SKM-1 treated with dmso at 0.1 percent for 144 hours (cell line): ENCODE measurements at regions not wholly inside any gene's neighbourhood (a gene's known extent, or its start where the extent isn't known, plus 50 kb on each side); places are given as distances from the start of the nearest gene placed in this dataset.

Experiments
- DNase-seq: peaks from one replicate; lab custom pipeline; 2025; ENCODE audit not compliant: unreplicated experiment; lab: John Stamatoyannopoulos, UW

GRCh38 chr12:85504164-85504563 is 224.1 kb downstream of the ALX1 start:
- no peak for DNase-seq

- no peak for DNase-seq
Observed at GRCh38 chr12:85504624-85505023, 224.6 kb downstream of the ALX1 start.

DNA sequence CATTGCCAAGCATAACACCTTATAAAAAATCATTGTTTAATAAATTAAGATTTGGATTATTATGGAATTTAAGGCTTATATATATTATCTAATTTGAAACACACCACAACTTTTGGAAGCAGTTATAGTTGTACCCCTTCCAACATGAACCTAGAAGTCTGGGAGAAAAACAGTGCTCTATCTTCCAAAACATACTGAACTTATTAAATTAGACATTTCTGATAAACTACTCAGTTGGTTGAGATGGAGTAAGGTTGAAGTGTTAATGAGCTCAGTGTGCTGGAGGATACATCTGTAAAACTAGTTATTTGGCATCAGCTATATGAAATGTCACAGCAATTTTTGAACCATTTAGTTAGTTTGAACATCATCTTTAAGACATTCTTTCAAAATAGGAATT is 227.4 kb downstream of the ALX1 start:
- no peak for DNase-seq

DNA sequence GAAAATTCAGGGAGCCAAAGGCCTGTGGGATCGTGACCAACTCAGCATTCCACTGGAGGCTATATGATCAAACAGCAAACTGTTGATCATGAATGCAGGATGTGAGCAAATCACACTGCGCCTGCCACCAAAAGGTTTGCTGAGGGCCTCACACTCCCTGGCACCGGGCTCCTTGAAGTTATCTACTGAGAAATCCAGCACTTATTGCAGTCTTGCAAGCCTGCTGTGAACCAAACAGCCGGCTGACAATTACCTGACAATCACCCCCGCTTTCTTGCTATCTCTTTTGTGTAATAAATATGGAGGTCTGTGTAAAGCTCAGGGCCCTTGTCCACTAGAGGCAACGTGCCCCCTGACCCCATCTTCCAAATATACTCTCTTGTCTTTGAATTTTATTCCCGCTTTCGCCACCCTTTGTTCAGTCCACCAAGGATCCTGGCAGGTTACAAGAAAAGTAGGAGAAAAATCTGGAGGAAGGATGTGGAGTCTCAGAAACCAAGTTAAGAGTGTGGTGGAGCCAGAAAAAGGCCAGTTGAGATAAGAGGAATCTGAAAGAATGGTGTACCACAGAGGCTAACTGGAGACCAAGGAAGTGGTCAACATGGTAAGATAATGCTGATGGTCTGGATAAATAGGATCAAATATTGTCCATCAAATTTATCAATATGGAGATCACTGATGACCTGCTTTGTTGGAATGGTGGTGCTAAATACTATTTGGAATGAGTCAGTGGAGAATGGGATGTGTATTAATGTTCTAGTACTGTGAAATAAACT is 229.2 kb downstream of the ALX1 start:
- DNase-seq = no peak

DNA sequence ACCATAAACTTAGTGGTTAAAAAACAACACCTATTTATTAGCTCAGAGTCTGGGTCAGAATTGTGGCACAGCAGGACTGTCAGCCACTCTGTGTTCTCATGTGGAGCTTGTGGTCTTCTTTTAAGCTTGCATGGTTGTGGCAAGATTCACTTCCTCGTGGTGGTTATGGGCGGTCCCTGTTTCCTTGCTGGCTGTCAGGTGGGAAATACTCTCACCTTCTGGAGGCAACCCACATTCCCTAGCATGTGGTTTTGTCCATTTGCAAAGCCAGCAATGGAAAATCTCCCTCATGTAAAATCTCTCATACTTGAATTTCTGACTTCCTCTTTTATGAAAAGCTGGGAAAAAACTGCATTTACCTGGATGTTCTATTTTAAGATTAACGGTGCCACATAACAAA is 229.8 kb downstream of the ALX1 start:
- DNase-seq = no peak

GRCh38 chr12:85516039-85516438 is 236.0 kb downstream of the ALX1 start:
- DNase-seq = no peak

DNA sequence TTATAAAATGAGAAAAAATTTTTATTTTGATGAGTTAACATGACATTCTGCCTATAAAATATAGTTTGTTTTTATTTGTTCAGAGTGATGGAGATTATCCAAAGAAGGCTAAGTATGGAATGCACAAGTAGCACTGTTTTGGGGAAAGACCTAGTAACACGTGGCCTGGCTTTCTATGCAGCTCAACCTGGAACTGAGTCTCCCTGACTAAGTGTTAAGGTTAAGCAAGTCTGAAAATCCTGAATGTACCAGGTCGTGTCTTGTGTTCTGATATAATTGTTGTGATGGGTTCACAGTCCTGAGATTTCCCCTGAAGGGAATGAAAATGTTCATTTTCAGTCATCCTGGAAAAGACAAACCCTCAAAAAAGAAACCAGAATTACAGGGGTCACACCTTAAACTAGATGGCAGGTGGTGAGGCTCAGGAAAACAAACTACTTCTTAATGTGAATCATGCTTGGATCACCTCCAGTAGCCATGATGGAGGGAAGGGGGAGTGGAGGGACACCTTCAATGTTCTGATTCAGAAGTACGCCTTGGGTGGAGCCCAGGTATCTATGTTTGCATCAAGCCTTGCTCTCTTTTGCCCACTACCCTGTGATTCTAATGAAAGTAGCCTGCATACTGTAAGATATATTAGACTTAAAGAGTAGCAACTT is 236.8 kb downstream of the ALX1 start:
- no peak for DNase-seq

- no peak for DNase-seq
Observed at GRCh38 chr12:85519163-85519562, 239.1 kb downstream of the ALX1 start.

GRCh38 chr12:85523197-85523596 is 243.2 kb downstream of the ALX1 start:
- no peak for DNase-seq

- DNase-seq = no peak
Observed at GRCh38 chr12:85527192-85527591, 247.2 kb downstream of the ALX1 start.

DNA sequence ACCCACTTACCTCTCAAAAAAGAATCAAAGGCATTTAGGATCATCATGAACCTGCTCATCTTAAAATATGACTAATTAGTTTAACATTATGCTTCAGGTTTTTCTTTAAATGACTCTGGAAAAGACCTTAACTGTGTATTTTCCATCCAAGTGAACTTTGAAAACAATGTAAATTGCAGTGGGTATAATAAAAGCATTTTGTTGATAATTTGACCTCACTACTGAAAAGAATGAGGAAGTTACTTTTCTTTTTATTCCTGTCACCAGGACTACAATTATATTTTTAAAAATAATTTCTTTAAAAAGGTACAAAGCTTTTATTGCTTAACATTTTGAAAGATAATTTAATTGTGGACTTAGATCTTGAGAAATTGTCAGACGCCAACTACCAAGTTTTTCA is 249.9 kb downstream of the ALX1 start:
- DNase-seq = no peak

- no peak for DNase-seq
Observed at GRCh38 chr12:85530456-85530855, 250.4 kb downstream of the ALX1 start.

GRCh38 chr12:85531341-85531740 is 251.3 kb downstream of the ALX1 start:
- DNase-seq = no peak

DNA sequence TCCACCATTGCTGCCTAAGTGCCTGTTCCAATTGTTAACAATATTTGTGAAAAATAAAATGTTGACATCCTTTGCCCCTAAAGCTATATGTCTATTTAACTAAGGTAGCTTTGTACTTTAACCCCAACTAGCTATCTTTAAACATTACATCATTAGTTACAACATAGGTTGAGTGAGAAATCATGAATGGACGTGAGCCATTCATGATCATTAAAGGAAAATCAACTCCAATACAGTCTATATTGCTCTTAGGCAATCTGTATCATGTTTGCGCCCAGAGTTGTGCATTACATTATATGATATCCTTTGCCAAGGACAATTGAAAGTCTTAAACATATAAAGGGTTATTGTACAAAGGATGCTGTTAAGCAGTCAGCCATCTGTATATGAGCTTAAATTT is 269.6 kb downstream of the ALX1 start:
- no peak for DNase-seq

DNA sequence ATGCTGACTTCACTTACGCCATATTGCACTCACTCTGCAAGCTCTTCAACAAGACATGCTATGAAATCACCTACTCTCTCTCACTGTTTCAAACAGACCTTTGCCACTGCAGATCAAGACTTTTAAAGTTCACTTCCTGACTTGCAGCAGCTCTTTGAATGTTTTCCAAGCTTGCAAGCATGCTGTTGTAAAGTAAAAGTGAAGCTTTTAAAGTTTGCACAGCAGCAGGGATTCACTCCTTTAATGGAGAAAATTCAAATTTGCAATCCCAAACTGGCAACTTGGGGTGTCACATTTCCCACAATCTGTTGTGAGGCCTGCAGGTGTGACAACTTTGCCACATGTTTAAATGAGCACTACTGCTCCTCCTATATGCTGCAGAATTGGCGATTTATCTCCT is 270.9 kb downstream of the ALX1 start:
- DNase-seq = no peak

DNA sequence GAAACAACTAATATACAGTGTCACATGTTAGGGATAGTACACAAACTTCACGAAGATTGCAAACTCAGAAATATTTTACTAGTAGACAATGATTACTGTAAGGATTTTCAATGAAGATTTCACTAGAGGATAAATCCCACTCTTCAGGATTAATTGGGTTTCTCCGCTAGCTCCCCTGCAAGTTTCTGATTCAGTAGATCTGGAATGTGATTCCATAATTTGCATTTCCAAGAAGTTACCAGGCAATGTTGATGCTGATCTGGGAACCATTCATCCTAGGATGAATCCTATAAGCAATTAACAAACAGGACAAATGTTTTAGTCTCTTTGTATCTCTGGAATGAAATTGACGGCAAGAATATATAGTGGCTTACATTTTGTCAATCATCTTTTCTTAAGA is 272.4 kb downstream of the ALX1 start:
- no peak for DNase-seq

DNA sequence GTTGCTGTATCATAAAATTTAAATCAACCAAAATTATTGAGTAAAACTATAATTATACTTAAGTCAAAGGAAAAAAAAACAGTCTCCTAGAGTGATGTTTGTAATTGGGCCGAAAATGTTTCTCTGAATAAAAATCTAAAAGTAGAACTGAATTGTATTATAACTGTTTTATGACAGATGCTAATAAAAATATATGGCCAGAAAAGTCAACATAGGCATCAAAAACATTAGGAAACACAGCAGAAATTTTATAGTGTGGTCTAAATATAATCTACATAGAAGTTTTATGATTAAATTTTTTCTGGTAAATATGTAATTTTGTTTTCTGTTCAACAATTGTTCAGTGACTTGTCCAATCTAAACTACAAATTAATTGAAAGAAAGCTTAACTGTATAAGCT is 277.8 kb downstream of the ALX1 start:
- no peak for DNase-seq

- no peak for DNase-seq
Observed at GRCh38 chr12:85558684-85559083, 277.5 kb downstream of the RASSF9 start.

- DNase-seq = no peak
Observed at GRCh38 chr12:85559127-85559526, 277.1 kb downstream of the RASSF9 start.

DNA sequence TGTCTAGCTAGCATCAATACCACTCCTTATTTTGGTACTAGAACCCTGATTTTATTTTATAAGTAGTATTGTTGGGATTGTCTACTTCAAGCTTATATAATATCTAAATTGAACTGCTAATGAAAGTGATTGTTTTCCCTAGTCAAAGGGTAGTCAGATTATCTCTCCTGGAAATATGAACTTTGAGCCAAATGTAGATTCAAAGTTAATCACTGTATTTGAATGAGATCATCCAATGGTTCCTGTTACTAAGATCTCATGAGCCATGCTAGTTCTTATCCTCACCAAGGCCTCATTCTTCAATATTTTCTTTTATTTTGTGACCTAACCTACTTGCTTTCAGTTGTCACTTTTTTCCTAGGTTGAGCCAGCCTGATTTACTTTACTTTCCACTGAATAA is 276.7 kb downstream of the RASSF9 start:
- DNase-seq = no peak

GRCh38 chr12:85562765-85563164 is 273.4 kb downstream of the RASSF9 start:
- no peak for DNase-seq

GRCh38 chr12:85564786-85565185 is 271.4 kb downstream of the RASSF9 start:
- DNase-seq = no peak
